ENCODE measurements at regions not wholly inside any gene's neighbourhood (a gene's known extent, or its start where the extent isn't known, plus 50 kb on each side); places are given as distances from the start of the nearest gene placed in this dataset.

DNA sequence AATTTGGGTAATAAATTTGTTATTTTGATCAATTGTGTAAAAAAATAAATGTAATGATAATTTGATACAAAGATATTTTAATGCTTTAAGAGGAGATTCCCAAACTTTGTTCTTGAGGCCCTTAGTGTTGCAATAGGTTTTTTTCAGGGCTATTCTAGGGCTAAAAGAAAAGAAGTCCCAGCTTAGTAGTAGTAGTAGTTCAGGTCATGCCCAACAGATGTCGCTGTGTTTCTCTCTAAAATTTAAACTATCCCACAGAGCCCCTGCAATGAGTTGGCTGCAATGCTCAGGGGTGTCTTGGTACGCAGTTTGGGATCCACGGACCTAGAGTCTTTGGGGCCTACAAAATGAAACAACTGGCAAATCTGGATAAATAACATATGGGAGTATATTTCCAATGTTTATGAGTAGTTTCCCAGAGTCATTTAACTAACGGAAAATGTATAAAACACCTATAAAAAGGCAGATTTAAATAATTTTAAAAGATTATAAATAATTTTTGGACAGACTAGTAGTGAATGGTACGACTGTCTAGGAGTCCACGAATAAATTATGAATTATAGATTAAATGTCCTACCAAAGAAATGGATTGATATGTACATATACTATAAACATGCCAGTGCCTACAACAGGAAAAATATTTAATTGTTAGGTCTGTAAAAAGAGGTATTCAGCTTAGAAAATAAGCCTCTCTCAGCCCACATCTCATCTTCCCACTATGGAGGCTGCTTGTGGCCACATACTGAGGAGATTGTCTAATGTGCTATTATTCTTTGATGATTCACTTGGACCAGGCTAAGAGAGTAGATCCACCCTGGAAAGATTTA is 228.5 kb upstream of the PMFBP1 start:
- DNase-seq = peak; percentile 59

DNA sequence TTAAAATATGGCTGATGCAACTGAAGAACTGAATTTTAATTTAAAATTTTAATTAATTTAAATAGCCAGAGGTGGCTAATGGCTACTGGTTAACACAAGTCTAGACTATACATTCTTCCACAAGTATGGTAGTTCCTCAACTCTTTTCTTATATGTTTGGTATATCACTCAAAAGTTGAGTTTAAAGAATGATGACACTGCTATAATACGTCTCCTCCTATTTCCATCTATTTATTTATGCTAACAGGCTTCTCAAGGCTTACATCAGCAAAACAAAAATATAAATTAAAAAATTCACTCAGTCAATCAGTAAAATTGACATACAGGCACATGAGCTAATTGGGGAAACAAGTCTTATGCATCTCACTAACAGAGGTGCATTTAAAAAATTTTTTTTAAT is 227.9 kb upstream of the PMFBP1 start:
- no peak for DNase-seq

DNA sequence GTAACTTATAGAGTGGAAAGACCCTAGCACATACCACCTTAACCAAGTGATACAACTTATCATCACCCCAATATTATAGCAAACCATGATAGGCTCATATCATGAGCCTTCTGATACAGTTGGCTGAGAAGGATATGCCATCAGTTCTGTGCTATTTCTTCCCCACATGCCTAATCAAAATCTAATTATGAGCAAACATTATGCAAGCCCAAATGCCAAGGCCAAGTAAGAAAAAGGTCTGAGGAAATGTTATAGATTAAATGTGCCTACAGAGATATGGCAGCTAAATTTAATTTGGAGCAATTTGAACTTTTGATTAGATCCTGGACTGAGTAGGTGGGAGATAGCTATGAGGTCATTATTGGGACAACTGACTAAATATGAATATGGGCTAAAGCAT is 225.9 kb upstream of the PMFBP1 start:
- no peak for DNase-seq

DNA sequence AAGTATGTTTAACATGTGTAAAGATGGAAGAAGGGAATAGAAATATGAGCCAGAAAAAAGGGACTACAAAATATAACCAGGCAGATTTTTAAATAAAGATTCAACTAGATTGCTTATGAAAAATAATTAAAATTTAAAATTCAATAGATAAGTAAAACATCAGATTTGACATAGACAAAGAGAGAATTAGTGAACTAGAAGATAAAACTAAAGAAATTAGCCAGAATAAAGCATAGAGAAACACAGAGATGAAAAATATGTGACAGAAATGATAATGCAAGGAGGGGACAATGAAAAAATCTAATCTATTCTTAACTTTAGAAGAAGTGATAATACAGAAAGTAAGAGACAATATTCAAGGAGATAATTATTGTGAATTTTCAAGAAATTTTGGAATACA is 222.6 kb upstream of the PMFBP1 start:
- no peak for DNase-seq

DNA sequence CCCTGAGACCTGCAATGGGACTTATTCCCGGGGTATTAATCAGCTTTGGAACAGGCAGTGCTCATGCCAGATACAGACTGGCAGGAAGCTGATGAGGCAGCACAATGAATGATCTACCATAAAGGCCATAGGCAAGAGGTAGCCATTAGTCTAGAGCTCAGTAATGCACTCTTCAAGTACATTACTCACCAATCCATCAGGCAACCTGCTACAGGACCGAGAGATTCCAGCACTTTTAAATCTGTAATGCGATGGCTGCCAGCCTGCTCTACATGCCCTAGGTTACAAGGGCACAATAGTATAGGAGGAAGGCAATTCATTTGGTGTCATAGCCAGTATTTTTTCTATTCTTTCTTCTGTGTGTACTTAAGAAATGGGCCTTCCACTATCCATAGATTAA is 217.8 kb upstream of the PMFBP1 start:
- no peak for DNase-seq

DNA sequence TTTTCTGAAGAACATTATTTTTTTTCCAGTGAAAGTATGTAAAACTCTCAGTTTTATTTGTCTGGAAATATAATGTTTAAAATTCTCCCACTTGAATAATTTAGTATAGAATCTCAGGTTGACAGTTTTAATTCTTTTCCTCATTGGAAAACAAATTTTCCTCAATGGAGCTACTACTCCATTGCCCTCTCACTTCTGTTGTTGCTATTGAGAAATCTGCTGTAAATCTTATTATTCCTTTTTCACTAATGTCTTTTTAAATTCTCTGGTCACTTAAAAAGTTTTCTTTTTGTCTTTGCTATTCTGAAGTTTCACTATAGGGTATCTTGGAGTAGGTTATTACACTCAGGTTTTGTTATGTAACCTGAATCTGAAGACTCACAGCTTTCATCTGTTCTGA is 216.1 kb upstream of the PMFBP1 start:
- DNase-seq = no peak

DNA sequence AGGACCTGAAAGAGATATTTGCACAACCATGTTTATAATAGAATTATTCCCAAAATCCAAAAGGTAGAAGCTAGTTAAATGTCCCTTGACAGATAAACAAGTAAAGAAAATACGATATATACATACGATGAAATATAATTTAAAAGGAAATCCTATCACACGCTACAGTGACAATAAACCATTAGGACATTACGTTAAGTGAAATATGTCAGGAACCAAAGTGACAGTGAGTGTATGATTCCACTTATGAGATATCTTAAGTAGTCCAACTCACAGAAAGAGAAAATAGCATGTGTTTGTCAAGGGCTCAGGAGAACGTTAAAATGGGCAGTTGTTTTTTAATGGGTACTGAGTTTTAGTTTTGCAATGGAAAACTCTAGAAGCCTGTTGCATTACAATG is 212.7 kb upstream of the PMFBP1 start:
- DNase-seq = no peak

DNA sequence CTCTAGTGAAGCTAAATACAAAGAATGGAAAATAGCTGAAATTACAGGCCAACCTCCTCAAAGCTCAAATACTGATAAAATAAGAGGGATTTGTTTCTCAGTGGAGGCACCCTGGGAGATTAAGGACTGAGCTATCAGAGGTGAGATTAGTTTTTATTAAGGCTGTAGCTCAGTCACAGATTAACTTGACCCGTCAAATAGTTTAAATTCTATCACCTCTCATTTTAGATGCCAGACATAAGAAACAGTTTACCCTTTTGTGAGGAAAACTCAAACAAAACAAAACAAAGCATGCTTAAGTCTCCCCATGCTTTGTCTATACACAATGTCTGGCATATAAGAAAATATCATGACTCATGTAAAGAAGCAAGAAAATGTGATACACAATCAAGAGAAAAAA is 208.3 kb upstream of the PMFBP1 start:
- DNase-seq = no peak

DNA sequence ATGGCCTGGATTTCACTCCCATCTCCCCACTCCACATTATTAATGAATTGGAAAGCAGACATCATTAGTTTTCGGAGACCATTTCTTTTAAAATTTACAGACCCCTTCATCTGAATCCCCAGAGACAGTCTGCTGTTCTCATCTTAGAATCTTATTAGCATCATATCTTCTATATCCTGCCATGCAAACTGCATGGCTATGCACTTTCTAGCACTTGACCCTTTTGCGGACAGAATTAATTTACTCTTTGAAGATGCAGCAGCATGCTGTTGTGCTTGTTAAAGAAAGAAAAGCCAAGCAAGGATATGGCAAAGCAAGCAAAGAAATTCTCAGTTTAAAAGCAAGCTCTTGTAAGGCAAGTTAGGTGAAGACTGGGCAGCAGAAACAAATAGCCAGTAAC is 201.2 kb upstream of the PMFBP1 start:
- no peak for DNase-seq

DNA sequence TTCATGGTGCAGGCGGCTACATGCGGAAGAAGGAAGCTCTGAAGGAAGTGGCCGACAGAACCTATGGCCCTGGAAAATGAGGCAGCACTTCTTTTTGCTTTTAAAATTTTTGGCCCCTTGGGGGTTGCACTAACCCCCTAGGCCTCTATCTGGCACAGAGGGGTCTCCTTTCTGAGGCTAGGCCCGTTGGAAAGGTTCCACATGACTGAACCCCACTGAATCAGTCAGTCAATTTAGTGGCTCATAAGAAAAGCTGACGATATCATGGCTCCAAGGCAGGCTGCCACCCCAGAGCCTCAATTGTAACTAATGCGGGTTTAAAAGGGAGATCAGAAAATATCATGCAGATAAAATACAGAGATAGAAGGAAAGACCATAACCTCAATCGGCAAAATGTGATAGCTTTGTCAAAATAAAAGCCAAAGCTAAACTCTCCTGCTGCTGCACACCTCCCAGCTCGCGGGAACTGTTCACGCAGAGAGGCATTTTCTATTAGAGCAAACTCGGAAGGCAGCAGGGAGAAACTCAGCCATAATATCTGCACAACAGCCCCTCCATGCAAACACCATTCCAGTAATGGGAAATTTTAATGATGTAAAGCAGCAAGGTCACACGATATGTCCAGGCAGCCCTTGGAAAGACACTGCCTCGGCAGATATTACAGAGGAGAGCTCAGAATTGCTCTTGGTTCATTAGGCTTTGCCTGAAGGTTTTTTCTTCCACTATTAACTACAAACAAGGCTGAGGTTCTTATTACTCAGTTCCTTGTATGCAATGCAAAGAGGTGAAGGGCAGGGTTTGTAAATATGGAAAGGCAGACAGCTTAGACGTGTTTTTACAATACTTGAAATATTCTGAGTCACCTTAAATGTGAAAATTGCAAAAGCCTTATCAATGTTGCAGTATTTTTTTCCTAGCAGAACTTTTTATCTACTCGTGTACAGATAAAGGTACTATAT is 200.4 kb upstream of the PMFBP1 start:
- DNase-seq = no peak

DNA sequence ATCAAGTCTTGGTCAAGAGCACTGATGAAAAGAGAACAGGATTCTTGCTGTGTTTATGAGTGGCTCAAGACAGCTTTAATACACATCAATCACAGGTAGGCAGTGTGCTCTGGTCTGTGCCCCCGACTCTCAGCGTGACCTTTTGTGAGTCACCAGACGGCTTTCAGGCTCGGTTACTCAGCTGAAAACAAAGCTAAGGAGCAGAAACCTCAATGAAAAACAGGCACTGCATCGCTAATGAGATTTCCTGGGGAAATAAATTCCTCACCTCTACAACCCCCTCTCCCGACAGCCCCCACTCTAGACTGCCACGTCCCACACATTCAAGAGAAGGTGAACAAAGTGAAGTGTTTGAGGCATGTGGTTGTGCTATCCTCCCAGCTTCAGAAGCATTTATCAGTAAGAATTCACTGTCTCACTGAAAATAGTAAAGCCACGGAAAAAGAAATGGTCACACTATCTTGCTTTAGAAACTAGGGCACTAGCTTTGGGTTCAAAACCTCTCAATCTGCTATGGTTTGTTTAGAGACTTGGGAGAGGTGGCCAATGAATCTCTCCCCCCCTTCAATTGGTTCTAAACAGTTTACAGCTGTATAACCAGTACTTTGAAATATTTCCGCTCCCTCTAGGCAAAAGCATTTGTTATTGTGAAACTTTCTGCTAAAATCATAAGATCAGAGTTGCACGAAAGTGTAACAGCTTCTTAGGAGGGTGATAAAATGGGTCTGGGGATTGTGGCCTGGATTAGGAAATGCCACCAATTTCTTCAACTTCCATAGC is 199.5 kb upstream of the PMFBP1 start:
- DNase-seq = no peak

DNA sequence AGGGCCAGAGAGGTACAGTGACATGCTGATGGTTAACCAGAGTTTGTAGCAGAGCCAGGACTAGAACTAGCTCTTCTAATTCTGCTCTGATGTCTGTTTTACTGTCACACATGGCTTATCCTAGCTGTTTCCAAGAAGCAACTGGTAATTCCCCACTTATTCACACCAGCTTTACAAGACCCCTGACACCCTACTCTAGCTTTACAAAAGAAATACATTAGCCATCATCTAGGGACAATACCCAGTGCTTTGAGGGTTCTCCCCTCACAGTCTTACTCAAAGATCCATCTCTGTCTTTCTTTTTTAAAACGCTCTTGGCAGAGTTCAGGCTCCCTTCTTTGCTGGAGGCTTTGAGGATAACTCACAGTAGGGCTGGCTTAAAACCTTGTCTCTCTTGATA is 197.3 kb upstream of the PMFBP1 start:
- DNase-seq = no peak

DNA sequence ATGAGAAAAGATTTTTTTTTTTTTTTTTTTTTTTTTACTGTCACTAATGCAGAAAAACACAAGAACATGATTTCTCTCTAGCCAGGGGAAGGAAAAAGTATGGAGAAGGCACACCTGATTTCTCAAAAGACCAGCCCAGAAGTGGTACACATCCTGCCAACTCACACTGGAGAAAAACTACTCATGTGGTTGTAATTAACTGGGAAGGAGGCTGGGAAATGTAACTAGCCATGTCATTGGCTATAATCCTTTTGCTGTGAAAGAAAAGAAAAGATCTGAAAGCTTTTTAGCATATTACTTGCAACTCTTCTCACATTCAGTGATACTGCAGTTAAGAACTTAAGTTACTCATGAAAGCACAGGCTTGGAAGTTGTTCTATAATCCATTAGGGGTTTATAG is 195.9 kb upstream of the PMFBP1 start:
- no peak for DNase-seq

DNA sequence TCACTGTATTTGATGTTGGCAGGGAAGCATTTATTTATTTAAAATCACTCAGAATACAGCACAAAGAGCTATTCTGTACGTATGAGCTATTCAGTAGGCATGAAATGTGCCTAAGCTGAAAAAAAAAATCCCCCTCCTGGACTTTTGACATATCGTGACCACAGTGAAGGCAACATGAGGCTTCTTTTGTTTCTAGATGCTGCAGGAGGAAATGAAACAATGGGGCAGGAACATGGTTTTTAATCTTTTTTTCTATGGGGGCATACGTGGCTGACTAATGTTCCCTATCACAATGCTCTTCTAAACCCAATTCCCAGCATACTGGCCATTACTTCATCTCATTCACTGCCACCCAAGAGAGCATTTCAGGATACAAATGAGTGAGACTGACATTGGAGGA is 191.0 kb upstream of the PMFBP1 start:
- no peak for DNase-seq

DNA sequence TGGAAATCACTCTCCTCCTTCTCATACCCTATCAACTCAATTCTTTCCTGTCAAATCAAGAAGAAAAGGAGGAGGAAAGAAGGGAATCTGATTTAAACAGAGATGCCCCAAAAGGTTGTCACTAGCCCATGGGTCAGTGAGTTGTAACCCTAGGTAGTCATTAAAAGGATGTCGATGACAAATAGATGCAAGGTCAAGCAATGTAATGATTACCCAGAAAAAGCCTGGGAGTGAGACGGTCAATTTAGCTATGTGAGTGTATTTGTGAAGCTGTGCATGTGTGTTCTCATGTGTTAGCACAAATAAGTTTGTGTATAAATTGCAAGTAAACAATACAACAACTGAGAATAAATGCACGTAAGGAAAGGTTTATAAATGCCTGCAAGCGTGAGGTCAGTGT is 190.5 kb upstream of the PMFBP1 start:
- no peak for DNase-seq

DNA sequence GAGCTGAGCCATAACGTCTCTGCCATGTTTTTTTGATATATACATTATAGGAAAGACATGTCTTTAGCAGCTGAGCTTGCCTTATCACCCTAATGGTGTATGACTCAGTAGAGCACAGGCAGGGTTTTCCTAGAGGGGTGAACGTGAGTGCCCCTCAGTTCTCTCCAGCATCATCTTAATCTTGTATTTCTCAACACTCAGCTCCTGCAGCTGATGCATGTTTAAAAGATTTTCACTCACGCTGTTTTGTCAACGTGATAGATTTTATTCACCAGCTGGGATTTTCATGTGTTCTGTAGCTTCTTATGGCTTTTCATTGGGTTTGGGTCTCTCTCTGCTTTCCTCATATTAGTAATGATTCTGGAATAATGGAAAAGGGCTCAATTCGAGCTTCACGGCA is 186.0 kb upstream of the PMFBP1 start:
- no peak for DNase-seq

DNA sequence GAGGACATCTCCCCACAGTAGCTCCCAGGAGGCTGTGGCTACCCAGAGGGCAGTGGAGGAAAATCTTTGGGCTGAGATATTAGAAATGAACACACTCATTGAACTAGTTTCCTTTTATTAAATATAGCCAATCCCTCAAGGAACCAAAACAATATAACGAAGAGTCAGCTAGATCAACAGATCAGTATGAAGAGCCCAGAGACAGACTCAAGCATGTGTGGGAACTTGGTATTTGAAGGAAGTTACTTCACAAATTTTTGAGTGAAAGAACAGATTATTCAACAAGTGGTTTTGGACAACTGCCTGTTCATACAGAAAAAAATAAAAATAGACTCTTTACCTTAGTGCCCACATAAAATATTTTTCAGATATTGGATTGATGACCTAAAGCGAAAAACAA is 183.6 kb upstream of the PMFBP1 start:
- no peak for DNase-seq

DNA sequence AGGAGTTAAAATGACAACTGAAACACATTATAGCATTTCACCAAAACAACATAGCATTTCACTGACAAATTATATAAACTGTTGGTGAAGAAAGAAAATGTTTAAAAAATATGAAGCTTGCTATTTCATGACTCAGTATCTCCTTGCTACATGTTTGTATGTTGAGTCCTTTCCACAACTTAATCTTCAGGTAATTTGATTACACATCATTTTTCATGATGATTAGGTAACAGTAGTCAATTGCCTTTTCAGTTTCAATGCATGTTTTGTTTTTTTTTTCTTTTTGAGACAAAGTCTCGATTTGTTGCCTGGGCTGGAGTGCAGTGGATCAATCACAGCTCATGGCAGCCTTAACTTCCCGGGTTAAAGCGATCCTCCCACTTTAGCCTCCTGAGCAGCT is 177.8 kb upstream of the PMFBP1 start:
- no peak for DNase-seq

DNA sequence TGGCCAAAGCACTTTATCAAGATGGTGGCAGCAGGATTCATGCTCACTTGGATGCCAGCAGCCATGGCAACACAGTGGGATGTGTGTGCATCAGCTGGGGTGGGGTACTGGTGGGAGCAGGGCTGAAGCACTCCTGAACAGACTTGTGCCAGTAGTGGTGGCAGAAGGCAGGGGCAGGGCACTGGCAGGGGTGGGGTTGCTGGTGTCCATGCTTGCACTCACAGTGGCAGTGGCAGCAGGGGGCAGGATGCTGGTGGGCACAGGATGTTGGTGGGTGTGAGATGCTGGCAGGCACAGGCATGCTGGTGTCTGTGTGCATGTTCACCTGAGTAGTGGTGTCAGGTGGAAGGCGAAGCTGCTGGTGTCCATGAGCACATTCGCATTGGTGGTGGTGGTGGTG is 161.0 kb upstream of the PMFBP1 start:
- no peak for DNase-seq

DNA sequence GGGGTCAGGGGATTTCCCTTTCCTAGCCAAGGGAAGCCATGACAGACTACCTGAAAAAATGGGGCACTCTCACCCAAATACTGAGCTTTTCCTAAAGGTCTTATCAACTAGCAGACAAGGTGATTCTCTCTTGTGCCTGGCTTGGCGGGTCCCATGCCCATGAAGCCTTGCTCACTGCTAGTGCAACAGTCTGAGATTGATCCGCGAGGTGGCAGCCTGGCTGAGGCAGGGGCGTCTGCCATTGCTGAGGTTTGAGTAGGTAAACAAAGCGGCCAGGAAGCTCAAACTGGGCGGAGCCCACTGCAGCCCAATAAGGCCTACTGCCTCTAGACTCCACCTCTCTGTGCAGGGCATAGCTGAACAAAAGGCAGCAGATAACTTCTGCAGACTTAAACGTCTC is 152.6 kb upstream of the PMFBP1 start:
- no peak for DNase-seq

DNA sequence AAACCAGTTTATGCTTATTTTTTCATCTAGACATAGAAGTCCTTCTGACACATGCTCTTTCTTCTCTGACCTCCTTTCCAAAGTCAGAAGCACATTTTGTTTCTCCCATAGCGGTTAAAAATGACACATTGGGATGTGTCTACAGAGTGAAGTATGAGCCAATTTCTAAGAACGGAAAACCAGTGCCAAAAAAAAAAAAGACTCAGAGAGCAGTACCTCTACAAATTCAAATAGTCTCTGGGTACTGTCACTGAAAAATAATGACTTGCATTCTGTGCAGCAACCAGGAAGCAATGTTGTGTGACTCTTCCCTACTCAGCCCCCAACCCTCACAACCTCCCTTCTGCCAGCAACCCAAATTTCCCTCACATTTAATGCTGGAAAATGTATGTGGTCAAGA is 145.5 kb upstream of the PMFBP1 start:
- DNase-seq = no peak

DNA sequence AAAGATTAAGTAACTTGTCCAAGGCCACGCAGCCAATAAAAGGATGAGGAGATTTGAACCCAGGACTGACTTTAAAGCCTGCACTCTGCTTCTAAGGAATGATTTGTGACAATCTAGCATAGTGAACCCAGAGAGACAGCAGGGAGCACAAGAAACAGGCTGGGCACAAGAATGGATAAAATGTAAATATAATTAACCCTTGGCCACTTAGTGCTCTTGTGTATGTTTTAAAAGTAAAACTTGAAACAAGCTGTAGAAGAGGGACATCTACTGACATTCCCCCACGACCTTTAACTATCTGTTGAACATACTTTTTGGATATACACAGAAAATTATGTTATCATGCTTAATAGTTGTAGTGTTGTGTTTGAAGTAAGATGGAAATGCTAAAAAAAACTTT is 141.9 kb upstream of the PMFBP1 start:
- no peak for DNase-seq

DNA sequence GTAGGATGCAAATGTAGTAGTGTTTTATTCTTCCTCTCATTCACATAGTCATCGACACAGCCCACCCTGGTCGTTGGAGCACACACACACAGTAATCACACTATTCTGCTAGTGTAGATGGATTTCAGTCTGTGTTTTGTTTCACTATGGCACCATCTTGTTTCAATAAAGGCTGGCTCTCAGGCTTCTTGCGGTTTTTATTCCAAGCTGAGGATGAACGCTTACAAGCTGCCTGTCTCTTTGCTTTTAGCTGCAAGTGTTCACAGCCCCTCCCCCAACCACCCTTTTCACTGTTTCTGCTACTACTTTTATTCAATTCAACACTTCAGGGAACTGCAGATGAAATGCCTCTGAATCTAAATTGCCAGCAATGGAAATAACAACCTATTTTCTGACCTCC is 140.9 kb upstream of the PMFBP1 start:
- DNase-seq = peak; percentile 32

Measured in right hindlimb (tissue), 1 donor.